Superior temporal gyrus (tissue), 1 donor: ENCODE measurements at regions not wholly inside any gene's neighbourhood (a gene's known extent, or its start where the extent isn't known, plus 50 kb on each side); places are given as distances from the start of the nearest gene placed in this dataset.
"Not testable (repeated sequence)": the region's sequence is repeated elsewhere in the genome, so short reads cannot be mapped to it uniquely, and the experiment has no call there.

ENCODE experiments used
- DNase-seq: peaks from one replicate; pipeline ENCODE4 v3.0.0-alpha.2; 2016; ENCODE audit errors: extremely low spot score

- no peak for DNase-seq
These were observed 425.8 kb upstream of the MDFIC2 start for GRCh38 chr3:70738291-70738681.

- DNase-seq, result no peak
These were observed 425.3 kb upstream of the MDFIC2 start for GRCh38 chr3:70737666-70738290.

GRCh38 chr3:70736009-70736408, 423.6 kb upstream of the MDFIC2 start:
- DNase-seq, result no peak

DNA sequence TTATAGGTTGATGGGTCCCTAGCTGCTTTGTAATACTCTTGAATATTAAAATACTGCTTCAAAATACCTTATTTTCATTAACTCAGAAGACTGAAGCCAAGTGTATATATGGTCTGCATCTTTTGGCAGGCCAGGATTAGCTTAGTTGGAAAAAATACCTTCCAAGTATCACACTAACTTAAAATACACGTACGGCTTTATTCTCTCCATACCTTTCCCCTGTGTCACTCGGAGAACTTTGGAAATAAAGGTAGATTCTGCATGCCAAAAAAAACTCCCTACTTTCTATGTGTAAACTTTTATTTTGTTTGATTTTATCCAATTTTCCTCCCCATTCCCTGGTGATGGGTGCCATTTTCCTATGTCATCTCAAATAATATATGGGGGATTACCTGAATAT, 422.3 kb upstream of the MDFIC2 start:
- DNase-seq, result no peak

DNA sequence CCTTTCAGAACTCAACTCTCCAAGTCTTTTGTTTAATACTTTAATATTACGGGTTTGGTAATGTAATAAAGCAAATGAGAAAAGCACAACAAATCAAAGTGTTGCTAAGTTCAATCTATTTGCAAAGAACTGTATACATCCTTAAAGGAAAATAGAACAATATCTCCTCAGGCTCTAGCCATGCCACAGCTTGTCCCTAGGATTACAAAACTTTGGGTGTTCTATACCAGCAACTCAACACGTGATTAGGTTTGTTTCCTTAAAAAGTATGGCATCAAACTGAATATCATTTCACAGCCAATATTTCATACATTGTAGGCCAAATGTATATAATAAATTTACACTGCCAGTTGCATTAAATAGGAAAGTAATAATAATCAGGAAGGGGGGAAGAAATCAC, 418.6 kb upstream of the MDFIC2 start:
- DNase-seq, result no peak

GRCh38 chr3:70729845-70730244, 417.4 kb upstream of the MDFIC2 start:
- DNase-seq, result no peak

GRCh38 chr3:70728311-70728710, 415.9 kb upstream of the MDFIC2 start:
- DNase-seq, result no peak

DNA sequence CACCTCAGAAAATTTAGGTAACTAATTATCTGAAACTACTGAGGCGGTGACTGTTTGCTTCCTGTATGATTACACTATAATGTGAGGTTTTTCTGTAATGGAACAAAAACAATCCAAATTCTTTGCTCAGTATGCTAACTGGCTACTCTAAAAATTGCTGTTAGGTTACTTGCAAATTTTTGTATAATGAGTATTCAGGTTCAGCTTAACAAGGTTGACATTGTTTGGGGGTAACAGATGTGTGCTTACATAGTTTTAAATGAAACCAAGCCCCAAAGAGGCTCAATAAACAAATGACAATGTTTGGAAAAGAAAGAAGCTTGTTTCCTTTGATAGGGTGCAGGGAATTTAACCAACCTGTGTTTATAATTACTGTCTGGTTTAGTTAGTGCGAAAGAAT, 414.5 kb upstream of the MDFIC2 start:
- DNase-seq, result no peak

GRCh38 chr3:70726096-70726938, 413.9 kb upstream of the MDFIC2 start:
- DNase-seq, result no peak

DNA sequence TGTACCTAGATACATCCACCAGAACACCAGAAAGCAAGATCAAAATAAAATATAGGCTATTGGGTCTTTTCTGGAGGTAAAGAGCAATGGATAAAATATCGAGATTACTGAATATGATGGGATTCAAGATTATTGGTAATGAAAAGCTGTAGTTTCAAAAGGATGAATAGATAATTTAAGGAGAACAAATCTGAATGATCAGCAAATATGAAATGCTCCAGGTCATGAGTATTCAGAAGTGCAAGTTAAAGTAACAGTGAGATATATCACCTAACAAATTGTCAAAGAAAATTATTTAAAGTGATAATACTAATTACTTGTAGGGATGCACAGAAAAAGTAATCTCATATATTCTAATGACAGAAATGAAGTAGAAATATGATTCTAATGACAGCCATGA, 409.6 kb upstream of the MDFIC2 start:
- DNase-seq, result no peak

DNA sequence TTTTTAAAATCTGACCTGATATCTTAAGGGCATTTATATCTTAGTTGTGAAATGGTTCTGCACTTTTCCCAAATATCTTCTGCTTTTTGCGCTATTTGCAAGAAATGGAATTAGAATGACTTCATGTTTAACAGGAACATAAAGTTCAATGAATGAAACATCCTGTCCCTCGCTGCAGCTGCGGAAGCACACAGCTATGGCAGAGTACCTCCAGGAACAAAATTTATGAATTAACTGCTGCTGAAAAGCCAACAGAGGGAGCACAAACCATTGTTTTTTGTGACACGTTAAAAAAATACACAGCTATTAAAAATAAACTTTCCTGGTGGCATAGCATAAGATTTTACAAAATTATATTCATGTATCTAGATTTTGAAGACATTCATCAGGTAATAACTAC, 404.4 kb upstream of the MDFIC2 start:
- peak; percentile 45 for DNase-seq

DNA sequence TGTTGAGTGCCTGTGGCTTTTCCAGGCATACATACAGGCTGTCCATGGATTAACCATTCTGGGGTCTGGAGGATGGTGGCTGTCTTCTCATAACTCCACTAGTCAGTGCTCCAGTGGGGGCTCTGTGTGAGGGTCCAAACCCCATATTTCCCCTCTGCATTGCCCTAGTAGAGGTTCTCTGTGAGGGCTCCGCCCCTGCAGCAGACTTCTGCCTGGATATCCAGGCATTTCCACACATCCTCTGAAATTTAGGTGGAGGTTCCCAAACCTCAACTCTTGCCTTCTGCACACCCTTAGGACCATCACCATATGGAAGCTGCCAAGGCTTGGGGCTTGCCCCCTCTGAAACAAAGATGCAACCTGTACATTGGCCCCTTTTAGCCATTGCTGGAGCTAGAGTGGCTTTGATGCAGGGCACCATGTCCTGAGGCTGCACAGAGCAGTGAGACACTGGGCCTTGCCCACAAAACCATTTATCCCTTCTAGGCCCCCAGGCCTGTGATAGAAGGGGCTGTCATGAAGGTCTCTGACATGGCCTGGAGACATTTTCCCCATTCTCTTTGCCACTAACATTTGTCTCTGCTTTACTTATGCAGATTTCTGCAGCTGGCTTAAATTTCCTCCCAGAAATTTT, 400.1 kb upstream of the MDFIC2 start:
- no peak for DNase-seq

DNA sequence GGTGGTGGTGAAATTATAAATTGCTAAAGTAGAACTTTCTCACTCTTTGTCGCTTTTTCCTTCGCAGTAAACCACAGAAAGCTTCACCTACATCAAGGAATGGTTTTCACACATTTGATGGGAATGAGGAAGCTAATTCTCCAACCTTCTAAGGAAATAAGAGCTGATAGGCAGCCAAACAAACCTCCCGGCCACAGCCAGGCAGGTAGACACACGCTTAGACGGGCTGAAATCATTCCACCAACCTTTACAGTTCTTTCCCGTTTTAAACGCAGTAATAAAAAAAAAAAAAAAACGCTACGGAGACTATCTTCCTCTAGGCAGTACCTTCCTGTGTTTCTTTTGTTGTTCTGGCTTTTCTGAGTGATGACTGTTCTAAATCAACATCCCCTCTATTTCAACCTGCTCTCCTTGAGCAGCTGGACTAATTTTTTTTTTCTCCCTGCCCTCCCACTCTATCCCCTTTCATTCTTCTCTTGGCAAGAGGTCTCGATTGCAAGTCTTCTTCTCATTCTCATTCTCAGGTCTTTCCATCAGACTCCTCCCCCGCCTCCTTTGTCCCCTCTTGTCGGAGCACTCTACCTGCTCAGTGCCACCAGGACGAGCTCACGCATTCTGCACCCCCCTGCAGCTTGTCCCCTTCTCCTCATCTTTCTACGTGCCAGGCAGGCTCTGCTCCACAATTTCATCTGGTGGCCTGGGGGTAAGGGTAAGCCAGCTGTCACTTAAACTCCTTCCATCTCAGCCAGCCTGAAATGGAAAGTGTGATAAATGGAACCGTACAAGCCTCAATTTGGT, 391.1 kb upstream of the MDFIC2 start:
- DNase-seq, result no peak

GRCh38 chr3:70702132-70702531, 389.7 kb upstream of the MDFIC2 start:
- DNase-seq, result no peak

DNA sequence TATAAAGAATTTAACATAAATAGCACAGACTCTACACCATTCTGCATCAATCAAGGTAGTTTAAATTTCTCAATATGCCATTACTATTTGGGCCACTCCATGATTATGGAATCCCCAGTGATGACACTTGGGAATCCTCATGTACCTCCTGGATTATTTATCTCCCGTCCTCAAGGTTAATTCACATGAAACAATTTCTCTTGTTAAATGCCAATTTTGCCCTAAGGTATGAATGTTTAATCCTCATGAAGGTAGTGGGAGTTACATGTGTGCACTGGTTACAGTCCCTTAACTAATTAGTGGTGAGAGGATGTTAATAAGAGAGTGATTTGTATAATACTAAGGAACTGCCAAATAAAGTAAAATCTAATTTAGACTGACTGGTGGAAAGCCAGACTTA, 372.3 kb upstream of the MDFIC2 start:
- no peak for DNase-seq

- DNase-seq, result not testable (repeated sequence)
These were observed 363.4 kb upstream of the MDFIC2 start for GRCh38 chr3:70675810-70676209.

DNA sequence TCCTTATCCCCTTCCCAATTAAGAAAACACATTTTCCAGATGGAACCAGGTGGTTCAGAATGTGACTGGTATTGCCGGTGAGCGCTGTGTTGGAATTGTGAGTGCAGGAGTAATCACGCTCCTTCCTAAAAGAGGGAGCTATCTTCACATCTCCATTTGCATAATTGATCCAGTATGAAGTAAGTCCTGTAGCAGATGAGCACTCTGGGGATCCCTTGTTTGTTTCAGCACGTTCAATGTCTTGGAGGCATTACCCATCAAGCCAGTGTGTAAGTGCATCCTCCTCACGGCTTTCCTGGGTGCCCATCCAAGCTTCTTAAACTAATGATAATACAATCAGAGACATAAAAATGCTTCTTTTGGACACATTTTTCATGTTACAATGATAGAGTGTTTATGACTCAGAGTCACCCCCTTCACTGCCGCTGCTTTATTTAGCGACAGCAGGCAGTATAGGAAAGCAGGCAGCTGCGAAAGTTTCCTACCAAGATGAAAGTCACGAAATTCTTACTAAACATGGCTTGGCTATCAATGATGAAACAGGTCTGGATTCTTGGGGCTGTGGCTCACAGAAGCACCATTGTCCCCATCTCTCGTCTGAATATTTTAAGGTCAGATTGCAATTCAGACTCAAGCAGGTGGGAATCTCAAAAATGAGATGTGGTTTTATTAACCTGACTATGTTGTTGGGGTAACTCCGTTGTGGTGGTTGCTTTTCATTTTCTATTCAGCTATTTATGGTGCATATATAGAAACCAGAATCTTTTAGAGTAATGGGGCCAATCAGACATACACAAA, 346.3 kb upstream of the MDFIC2 start:
- no peak for DNase-seq

DNA sequence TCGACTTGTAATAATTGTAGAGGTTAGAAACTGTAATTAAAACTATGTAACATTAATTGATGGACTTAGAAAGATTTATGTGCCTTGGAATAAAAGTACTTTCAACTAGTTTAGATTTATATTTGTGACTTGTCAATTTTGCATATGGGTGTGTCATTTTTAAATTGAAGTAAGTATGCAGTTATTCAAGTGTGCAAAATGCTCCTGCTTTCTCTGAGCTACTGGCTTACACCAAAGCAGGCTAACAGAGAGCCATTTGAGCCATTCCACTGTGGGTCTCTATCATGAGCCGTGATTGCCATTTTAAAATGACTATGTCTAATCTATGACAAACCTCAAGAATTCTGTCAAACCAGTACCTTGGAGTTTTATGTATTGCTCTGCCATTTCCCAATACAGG, 345.0 kb upstream of the MDFIC2 start:
- DNase-seq, result no peak

- DNase-seq, result no peak
These were observed 335.4 kb upstream of the MDFIC2 start for GRCh38 chr3:70647823-70648222.

GRCh38 chr3:70647094-70647493, 334.7 kb upstream of the MDFIC2 start:
- no peak for DNase-seq

- no peak for DNase-seq
These were observed 334.2 kb upstream of the MDFIC2 start for GRCh38 chr3:70646635-70647034.
